ENCODE measurements at regions not wholly inside any gene's neighbourhood (a gene's known extent, or its start where the extent isn't known, plus 50 kb on each side); places are given as distances from the start of the nearest gene placed in this dataset.

DNA sequence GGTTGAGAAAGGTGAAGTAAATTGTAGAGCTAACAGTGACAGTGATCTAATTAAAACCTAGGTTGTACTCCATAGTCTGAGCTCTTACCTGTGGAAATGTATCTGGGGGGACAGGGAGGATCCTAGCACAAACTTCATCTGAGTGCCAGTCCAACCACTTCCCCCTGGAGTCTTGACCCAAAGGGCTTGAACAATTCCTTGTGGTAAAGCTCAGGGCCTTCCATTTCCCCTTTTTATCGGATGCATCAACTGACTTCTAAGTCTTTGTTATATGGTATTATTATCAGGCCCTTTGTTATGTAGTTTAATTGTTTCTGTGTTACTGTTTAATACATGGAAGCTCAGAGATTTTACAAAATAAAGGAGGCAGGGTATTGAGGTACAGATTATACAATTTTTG, 140.2 kb upstream of the SESN3 start:
- Histone ChIP-seq H3K27ac (no peak overlapping the region), H3K4me3 (no peak overlapping the region), H3K4me1 (no peaks in the 10 kb centered on the region), H3K36me3 (no peaks in the 10 kb centered on the region), H3K9me3 (no peaks in the 10 kb centered on the region), H3K27me3 (no peaks in the 10 kb centered on the region)
- DNase-seq (ENCODE audit: extremely low spot score in 2 of 2): no peak
- TF ChIP-seq POLR2AphosphoS5 (IDR thresholded peaks at IDR 0.05; ENCODE audit: insufficient read depth in 1 of 2, low read depth in 1 of 2) (no peak), POLR2A (IDR thresholded peaks at IDR 0.05) (no peak)
- TF ChIP-seq, protein P1, sequence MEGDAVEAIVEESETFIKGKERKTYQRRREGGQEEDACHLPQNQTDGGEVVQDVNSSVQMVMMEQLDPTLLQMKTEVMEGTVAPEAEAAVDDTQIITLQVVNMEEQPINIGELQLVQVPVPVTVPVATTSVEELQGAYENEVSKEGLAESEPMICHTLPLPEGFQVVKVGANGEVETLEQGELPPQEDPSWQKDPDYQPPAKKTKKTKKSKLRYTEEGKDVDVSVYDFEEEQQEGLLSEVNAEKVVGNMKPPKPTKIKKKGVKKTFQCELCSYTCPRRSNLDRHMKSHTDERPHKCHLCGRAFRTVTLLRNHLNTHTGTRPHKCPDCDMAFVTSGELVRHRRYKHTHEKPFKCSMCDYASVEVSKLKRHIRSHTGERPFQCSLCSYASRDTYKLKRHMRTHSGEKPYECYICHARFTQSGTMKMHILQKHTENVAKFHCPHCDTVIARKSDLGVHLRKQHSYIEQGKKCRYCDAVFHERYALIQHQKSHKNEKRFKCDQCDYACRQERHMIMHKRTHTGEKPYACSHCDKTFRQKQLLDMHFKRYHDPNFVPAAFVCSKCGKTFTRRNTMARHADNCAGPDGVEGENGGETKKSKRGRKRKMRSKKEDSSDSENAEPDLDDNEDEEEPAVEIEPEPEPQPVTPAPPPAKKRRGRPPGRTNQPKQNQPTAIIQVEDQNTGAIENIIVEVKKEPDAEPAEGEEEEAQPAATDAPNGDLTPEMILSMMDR (IDR thresholded peaks at IDR 0.05): no peak
- intact Hi-C loops (cut with DNase I): no loop called here

DNA sequence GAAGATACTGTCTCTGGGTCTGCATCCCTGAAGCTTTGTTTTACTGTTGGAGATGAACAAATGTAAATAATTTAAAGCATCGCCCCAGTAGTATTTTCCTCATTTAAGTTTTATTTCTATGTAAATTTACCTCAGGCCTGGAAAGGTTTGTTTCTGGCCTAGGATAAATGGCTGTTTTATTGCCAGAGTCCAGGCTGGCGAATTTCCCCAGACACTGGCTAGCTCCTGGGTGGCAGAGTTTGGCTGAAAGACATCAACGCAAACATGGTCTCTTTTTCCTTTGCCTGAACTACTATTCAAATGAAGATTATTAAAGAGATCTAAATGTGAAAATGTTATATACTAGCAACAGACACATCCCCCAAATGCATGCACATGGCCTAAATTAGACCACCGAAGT, 136.7 kb upstream of the SESN3 start:
- Histone ChIP-seq H3K27ac (no peak overlapping the region), H3K9me3 (no peaks in the 10 kb centered on the region), H3K27me3 (no peaks in the 10 kb centered on the region), H3K36me3 (no peaks in the 10 kb centered on the region), H3K4me1 (no peaks in the 10 kb centered on the region), H3K4me3 (no peak overlapping the region)
- intact Hi-C loops (cut with DNase I): no loop called here
- no peak for DNase-seq (ENCODE audit: extremely low spot score in 2 of 2)
- no peak for TF ChIP-seq POLR2AphosphoS5 (IDR thresholded peaks at IDR 0.05; ENCODE audit: insufficient read depth in 1 of 2, low read depth in 1 of 2)
- TF ChIP-seq, protein P1 (IDR thresholded peaks at IDR 0.05): no peak
- no peak for TF ChIP-seq POLR2A (IDR thresholded peaks at IDR 0.05)

DNA sequence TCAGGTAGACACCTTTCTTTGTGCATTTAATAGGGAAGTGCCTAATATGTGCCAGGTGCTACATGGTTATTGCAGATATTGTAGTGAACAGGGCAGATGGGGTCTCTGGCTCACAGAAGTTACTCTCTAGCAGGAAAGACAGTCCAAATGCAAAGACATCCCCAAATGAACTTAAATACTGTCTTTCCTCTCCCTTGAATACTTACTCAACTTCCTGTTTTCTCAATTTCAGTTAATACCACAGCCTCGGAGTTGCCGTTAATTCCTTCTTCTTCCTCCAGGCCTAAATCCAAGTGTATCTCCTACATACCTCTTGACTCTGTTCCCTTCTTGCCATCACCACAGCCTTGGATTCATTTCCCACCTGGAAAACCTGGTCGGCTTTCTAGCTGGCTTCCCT, 134.3 kb upstream of the SESN3 start:
- H3K4me1 ChIP-seq: peaks cover 4% of the 10 kb centered on the region
- H3K36me3 ChIP-seq: no peaks in the 10 kb centered on the region
- TF ChIP-seq POLR2AphosphoS5 (IDR thresholded peaks at IDR 0.05; ENCODE audit: insufficient read depth in 1 of 2, low read depth in 1 of 2) (no peak), POLR2A (IDR thresholded peaks at IDR 0.05) (no peak)
- TF ChIP-seq, protein P1 (IDR thresholded peaks at IDR 0.05): no peak
- H3K27me3 ChIP-seq: no peaks in the 10 kb centered on the region
- no peak for DNase-seq (ENCODE audit: extremely low spot score in 2 of 2)
- no peaks in the 10 kb centered on the region for H3K9me3 ChIP-seq
- no peak overlapping the region for H3K27ac ChIP-seq
- intact Hi-C loops (cut with DNase I): no loop called here
- H3K4me3 ChIP-seq: no peak overlapping the region

DNA sequence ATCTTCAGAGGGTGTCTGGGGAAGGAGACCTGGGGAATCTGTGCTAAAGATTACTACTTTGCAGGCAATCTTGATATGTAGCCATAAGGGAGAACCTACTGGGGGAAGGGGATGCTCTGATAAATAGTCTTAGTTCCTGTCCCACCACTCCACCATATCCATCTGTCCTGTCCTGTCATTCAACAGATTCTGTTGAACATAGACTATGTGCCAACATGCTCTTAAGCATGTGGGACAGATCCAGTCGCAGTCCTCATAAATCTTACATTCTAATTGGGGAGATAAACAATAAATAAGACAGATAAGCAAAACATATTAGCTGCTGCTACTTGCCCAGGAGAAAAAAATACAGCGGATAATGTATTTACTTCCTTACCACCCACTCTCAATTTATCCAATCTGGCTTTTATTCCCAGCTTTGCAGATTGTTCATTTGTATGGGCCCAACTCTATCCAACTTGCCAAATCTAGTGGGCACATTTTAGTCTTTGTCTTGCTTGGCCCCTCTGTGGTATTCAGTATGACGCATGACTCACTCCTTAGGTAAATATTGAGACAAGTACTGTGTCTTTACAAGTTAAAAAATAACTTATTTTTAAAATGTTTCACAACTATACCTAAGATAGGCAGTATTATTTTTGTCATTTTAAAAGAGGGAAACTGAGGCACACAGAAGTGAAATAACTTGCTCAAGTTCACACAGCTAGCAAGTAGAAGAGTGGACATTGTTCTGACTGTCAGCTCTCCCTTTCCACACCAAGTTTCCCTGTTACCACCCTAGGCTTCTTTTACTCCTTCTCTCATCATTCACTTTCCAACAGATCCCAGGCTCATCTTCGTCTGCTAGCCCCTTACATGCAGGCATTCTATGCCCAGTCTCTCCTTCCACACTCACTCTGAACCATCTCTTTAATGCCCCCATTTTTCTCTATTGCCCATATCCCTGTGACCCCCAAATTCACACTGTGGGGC, 133.6 kb upstream of the SESN3 start:
- no peaks in the 10 kb centered on the region for H3K27me3 ChIP-seq
- DNase-seq (ENCODE audit: extremely low spot score in 2 of 2): no peak
- H3K27ac ChIP-seq: no peak overlapping the region
- peaks cover 12% of the 10 kb centered on the region for H3K4me1 ChIP-seq
- no peaks in the 10 kb centered on the region for H3K36me3 ChIP-seq
- TF ChIP-seq POLR2A (IDR thresholded peaks at IDR 0.05) (no peak), POLR2AphosphoS5 (IDR thresholded peaks at IDR 0.05; ENCODE audit: insufficient read depth in 1 of 2, low read depth in 1 of 2) (no peak)
- TF ChIP-seq, protein P1 (IDR thresholded peaks at IDR 0.05): no peak
- H3K9me3 ChIP-seq: no peaks in the 10 kb centered on the region
- intact Hi-C loops (cut with DNase I): no loop called here
- H3K4me3 ChIP-seq: no peak overlapping the region

DNA sequence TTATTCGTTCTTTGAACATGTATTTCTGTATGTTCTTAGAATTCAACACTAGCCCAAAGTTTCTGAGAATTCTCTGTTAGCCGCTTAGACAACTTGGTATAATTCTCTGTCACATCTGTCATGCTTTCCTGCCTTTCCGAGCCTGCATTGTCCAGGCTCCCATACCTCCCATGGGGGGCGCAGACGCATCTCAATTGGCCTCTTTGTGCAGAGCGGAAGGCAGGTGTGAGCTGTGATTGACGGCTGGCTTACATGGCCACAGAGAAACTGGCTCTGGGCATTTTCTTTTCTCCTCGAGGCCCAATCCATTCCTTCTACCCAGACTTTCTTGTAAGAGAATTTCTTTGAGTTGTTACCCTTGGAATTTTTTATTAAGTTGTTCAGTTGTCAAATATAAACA, 132.7 kb upstream of the SESN3 start:
- Histone ChIP-seq H3K4me1 (peaks cover 20% of the 10 kb centered on the region), H3K36me3 (no peaks in the 10 kb centered on the region), H3K4me3 (no peak overlapping the region), H3K9me3 (no peaks in the 10 kb centered on the region), H3K27me3 (no peaks in the 10 kb centered on the region), H3K27ac (no peak overlapping the region)
- intact Hi-C loops (cut with DNase I): no loop called here
- TF ChIP-seq POLR2A (IDR thresholded peaks at IDR 0.05): no peak
- TF ChIP-seq, protein P1 (IDR thresholded peaks at IDR 0.05): no peak
- TF ChIP-seq POLR2AphosphoS5 (IDR thresholded peaks at IDR 0.05; ENCODE audit: insufficient read depth in 1 of 2, low read depth in 1 of 2): no peak
- DNase-seq (ENCODE audit: extremely low spot score in 2 of 2): no peak
